ENCODE measurements at regions not wholly inside any gene's neighbourhood (a gene's known extent, or its start where the extent isn't known, plus 50 kb on each side); places are given as distances from the start of the nearest gene placed in this dataset.

- TF ChIP-seq POLR2A (IDR thresholded peaks at IDR 0.05) (no peak), CTCF (IDR thresholded peaks at IDR 0.05) (no peak), POLR2AphosphoS5 (IDR thresholded peaks at IDR 0.05) (no peak), EP300 (IDR thresholded peaks at IDR 0.05) (no peak)
Measured at GRCh38 chr14:71704210-71704609, 228.0 kb upstream of the RGS6 start.
